ENCODE measurements at regions not wholly inside any gene's neighbourhood (a gene's known extent, or its start where the extent isn't known, plus 50 kb on each side); places are given as distances from the start of the nearest gene placed in this dataset.

DNA sequence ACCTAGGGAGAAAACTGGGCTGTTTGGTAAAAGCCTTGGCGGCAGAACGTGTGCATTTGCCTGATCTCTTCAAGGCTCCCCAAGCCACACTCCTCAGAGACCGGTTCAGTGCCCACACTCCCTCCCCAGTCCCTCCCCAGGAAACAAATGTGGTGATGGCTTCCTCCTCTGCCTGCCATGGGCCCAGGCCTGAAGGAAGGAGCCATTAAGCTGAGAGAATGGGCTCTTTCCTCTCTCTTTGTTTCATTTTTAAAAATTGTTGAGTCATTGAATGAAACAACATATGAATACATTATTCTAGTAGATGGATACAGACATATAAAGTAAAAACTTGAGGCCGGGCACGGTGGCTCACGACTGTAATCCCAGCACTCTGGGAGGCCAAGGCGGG lies 50.6 kb upstream of the YWHAQ start:
- Histone ChIP-seq H3K4me1 (ENCODE audit: control insufficient read depth, insufficient read depth, low read length) (no peaks in the 10 kb centered on the region), H3K9ac (ENCODE audit: low read depth, low read length) (no peak overlapping the region), H3K27me3 (ENCODE audit: control insufficient read depth, insufficient read depth, low read length) (no peaks in the 10 kb centered on the region), H3K4me3 (ENCODE audit: low read depth, low read length) (no peak overlapping the region), H3K36me3 (ENCODE audit: control insufficient read depth, insufficient read depth, low read length) (no peaks in the 10 kb centered on the region), H3K9me3 (ENCODE audit: control insufficient read depth, insufficient read depth, low read length) (no peaks in the 10 kb centered on the region)

DNA sequence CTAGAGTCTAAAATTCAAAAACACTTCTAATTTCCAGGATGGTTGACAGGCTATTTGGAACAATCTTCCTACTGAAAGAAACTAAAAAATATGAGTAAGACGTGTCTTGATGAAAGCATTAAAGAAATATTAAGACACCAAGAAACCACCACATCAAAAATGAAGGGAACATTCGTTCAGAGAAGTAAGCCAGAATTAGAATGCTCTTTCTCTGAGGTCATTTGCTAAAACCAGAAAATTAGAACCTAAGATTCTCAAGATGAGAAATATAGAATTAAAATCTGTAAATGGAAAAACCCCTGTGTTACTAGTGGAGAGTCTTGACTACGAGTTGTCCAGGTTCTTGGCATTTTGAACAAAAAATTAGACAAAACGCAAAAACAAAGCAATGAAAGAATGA lies 54.8 kb upstream of the YWHAQ start:
- H3K4me1 ChIP-seq (ENCODE audit: control insufficient read depth, insufficient read depth, low read length), result no peaks in the 10 kb centered on the region
- H3K36me3 ChIP-seq (ENCODE audit: control insufficient read depth, insufficient read depth, low read length), result no peaks in the 10 kb centered on the region

DNA sequence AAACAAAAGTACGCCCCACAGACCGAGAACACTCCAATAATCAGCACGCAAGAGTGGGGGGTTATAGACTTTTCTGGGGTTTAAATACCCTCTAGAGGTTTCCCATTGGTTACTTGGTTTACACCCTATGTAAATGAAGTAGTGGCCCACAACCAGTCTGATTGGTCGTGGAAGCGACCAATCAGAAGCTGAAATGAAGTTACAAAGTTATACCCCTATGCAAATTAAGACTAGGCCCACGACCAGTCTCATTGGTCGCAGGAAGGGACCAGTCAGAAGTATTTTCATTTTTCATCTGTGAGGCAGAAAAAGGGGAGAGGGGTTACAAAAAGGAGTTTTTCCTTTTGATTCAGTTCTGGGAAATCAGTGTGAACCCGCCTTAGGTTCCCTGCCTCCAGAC lies 55.3 kb upstream of the YWHAQ start:
- H3K27me3 ChIP-seq (ENCODE audit: control insufficient read depth, insufficient read depth, low read length), result no peaks in the 10 kb centered on the region
- H3K4me1 ChIP-seq (ENCODE audit: control insufficient read depth, insufficient read depth, low read length), result no peaks in the 10 kb centered on the region
- no peaks in the 10 kb centered on the region for H3K36me3 ChIP-seq (ENCODE audit: control insufficient read depth, insufficient read depth, low read length)

More for the DNA sequence above, 54.8 kb upstream of the YWHAQ start:
- Histone ChIP-seq H3K4me3 (ENCODE audit: low read depth, low read length) (no peak overlapping the region), H3K9ac (ENCODE audit: low read depth, low read length) (no peak overlapping the region), H3K27me3 (ENCODE audit: control insufficient read depth, insufficient read depth, low read length) (no peaks in the 10 kb centered on the region), H3K9me3 (ENCODE audit: control insufficient read depth, insufficient read depth, low read length) (no peaks in the 10 kb centered on the region)

DNA sequence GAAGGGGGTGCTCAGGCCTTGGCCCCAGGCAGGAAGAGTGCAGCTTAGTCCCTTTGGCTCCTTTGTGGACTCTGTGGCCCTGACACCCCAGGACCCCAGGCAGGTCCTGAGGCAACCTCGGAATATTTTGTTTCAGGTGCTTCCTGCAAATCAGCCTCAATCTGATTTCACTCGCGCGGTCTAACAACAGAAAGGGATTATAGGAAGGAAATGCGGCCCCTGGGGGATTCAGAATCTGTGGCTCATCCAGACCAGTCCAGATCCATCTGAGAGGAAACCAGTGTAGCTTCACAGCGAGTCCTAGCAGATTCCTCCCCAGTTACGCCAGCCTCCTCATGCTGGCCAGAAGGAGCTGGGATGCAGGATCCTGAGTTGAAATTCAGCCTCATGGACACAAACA lies 59.5 kb upstream of the YWHAQ start:
- Histone ChIP-seq H3K9me3 (ENCODE audit: control insufficient read depth, insufficient read depth, low read length) (no peaks in the 10 kb centered on the region), H3K36me3 (ENCODE audit: control insufficient read depth, insufficient read depth, low read length) (no peaks in the 10 kb centered on the region), H3K9ac (ENCODE audit: low read depth, low read length) (no peak overlapping the region), H3K27me3 (ENCODE audit: control insufficient read depth, insufficient read depth, low read length) (no peaks in the 10 kb centered on the region), H3K4me3 (ENCODE audit: low read depth, low read length) (no peak overlapping the region), H3K4me1 (ENCODE audit: control insufficient read depth, insufficient read depth, low read length) (peaks cover 5% of the 10 kb centered on the region)

More for the DNA sequence above, 55.3 kb upstream of the YWHAQ start:
- Histone ChIP-seq H3K9me3 (ENCODE audit: control insufficient read depth, insufficient read depth, low read length) (no peaks in the 10 kb centered on the region), H3K9ac (ENCODE audit: low read depth, low read length) (no peak overlapping the region), H3K4me3 (ENCODE audit: low read depth, low read length) (no peak overlapping the region)

DNA sequence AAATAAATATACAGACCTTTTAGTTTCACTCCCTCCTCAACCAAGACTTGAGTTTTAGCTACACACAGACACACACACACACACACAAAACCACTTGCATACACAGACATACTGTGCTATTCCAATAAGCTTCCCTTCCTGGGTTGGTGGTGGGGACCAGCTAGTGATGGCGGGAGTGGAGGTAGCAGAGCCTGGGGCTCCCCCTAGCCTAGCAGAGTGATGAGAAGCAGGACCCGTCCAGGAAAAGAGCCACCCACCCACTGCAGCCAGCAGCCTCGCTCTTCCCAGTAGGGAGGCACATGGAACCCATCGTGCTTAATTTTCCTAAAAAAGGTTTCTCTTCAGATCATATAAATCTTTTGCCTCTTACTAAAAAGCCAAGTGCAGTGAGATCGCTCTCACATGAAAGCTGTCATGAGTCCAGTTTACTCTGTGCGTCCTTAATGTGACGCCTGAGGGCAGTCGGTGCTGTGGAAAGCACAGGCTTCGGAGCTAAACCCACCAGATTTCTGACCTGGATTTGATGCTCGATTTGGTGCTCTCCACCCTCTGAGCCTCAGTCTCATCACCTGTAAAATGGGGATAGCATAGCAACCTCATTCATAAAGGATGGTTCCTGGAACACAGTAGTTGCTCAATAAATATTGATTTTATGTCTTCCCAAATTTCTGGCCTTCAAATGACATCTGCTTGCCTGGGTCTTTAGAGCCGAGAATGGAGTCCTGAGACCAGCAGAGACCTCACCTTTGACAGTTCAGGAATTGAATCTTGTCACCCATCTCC lies 60.1 kb upstream of the YWHAQ start:
- H3K9me3 ChIP-seq (ENCODE audit: control insufficient read depth, insufficient read depth, low read length), result no peaks in the 10 kb centered on the region
- no peak overlapping the region for H3K9ac ChIP-seq (ENCODE audit: low read depth, low read length)
- H3K4me1 ChIP-seq (ENCODE audit: control insufficient read depth, insufficient read depth, low read length), result peaks cover 5% of the 10 kb centered on the region
- no peak overlapping the region for H3K4me3 ChIP-seq (ENCODE audit: low read depth, low read length)
- H3K36me3 ChIP-seq (ENCODE audit: control insufficient read depth, insufficient read depth, low read length), result no peaks in the 10 kb centered on the region
- H3K27me3 ChIP-seq (ENCODE audit: control insufficient read depth, insufficient read depth, low read length), result no peaks in the 10 kb centered on the region

DNA sequence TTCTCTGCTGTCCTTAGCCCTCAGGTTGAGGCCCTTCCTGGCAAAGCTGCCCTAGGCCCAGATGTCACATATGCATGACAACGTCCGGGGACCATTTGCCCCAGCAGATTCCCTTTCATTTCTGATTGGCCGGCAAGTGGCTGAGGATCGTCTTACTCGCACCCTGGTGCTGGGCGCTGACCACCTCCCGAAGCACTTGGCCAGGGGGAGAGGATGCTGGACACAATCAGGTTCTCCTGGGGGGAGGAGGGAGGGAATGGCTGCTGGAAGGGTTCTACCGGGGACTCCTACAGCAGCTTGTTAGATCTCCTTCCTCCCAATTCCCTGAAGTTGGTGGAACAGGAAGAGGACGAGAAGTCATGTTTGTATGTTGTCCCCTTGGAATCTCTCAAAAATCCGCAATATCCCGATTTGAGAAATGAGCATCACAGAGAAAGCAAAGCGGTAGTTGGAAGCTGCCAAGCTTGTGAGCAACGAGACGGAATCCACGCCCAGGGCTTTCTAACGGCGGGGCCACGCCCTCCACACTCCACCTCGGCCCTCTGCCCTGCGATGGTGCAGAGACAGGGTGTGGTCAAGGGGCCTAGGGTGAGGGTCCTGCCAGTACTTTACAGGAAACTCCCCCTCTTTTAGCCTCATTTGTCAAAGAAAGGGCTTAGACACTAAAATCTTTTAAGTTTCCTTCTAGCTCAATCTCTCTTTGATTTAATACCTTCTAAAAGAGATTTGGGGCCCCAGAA lies 61.8 kb upstream of the YWHAQ start:
- peaks cover 5% of the 10 kb centered on the region for H3K4me1 ChIP-seq (ENCODE audit: control insufficient read depth, insufficient read depth, low read length)
- no peaks in the 10 kb centered on the region for H3K36me3 ChIP-seq (ENCODE audit: control insufficient read depth, insufficient read depth, low read length)
- no peaks in the 10 kb centered on the region for H3K27me3 ChIP-seq (ENCODE audit: control insufficient read depth, insufficient read depth, low read length)
- H3K9me3 ChIP-seq (ENCODE audit: control insufficient read depth, insufficient read depth, low read length), result no peaks in the 10 kb centered on the region
- no peak overlapping the region for H3K4me3 ChIP-seq (ENCODE audit: low read depth, low read length)
- no peak overlapping the region for H3K9ac ChIP-seq (ENCODE audit: low read depth, low read length)

DNA sequence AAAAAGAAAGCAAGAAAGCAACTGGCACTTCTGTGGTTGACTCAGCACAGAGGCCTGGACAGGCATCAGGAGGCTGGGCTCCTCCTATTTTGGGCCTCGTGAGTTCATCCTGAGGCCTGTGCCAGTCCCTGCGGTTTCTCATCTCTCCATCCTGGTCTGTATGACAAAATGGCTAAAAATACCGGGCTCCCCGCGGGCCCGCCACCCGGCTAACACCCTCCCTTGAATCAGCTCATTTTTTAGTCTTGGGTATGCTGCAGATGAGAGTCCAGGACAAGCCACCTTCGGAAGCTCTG lies 62.3 kb upstream of the YWHAQ start:
- H3K27me3 ChIP-seq (ENCODE audit: control insufficient read depth, insufficient read depth, low read length), result no peaks in the 10 kb centered on the region
- H3K9me3 ChIP-seq (ENCODE audit: control insufficient read depth, insufficient read depth, low read length), result no peaks in the 10 kb centered on the region
- no peaks in the 10 kb centered on the region for H3K36me3 ChIP-seq (ENCODE audit: control insufficient read depth, insufficient read depth, low read length)
- H3K4me1 ChIP-seq (ENCODE audit: control insufficient read depth, insufficient read depth, low read length), result peaks cover 5% of the 10 kb centered on the region
- H3K9ac ChIP-seq (ENCODE audit: low read depth, low read length), result no peak overlapping the region
- H3K4me3 ChIP-seq (ENCODE audit: low read depth, low read length), result no peak overlapping the region

DNA sequence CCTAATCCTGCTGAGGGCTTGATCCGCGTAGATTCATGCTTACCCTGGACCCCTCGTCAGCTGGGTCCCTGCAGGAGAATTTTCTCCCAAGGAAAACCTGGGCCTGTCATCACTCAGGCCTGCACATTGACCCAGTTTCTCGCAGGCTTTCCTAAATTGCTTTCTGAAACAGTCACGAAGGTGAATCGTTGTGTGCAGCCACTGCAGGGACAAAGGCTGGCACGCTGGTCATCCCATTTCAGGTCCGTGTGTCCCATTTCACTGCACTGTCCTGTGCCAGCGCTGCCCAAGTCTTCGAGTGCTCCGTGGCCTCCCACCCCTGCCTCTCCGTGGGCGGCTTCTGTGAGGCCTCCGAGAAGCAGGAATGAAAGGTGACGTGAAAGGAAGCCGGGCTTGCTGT lies 62.8 kb upstream of the YWHAQ start:
- Histone ChIP-seq H3K9me3 (ENCODE audit: control insufficient read depth, insufficient read depth, low read length) (no peaks in the 10 kb centered on the region), H3K4me3 (ENCODE audit: low read depth, low read length) (no peak overlapping the region)

DNA sequence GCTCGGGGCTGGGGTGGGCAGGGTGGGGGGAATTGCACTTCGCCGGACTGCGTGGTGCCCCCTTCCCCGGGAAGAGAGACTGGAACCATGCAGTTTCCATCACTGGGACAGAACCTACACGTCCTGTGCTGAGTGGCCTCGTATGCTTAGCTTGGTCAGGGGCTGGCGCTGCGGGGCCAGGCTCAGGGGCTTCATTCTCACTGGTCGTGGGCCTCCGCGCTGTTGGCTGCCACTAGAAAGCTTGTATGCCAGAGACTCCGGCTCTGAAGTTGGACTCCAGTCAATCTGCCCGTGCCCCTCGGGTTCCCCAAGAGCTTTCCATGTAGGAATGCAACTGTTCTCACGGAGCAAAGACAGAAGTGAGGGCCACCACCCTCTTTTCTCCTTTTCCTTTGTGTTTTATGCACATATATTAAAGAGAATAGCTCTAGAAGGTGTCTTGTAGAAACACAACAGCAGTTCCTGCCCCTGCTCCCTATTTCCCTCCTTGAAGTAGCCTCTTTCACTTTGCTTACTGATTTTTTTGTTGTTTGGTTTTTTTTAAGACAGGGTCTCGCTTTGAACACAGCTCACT lies 64.0 kb upstream of the YWHAQ start:
- no peak overlapping the region for H3K9ac ChIP-seq (ENCODE audit: low read depth, low read length)

More for the DNA sequence above, 62.8 kb upstream of the YWHAQ start:
- Histone ChIP-seq H3K9ac (ENCODE audit: low read depth, low read length) (no peak overlapping the region), H3K36me3 (ENCODE audit: control insufficient read depth, insufficient read depth, low read length) (no peaks in the 10 kb centered on the region), H3K4me1 (ENCODE audit: control insufficient read depth, insufficient read depth, low read length) (peaks cover 5% of the 10 kb centered on the region), H3K27me3 (ENCODE audit: control insufficient read depth, insufficient read depth, low read length) (no peaks in the 10 kb centered on the region)

DNA sequence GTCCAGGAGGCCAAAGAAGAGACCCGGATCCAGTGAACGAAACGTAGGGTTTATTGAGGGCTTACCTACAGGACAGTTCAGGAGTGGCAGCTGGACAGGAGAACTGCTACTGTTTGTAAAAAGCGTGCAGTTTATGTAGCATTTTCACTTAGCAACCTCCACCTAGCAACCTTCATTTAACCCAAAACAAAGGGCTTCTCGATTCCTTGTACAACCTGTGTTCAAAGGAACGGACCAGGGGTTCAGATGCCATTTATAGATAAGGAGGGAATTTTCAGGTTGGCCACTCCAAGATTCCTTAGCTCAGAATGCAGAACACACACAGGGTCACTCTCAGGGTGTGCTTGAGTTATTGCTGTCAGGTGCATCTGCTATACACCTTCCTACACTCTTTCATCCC lies 65.1 kb upstream of the YWHAQ start:
- Histone ChIP-seq H3K9ac (ENCODE audit: low read depth, low read length) (no peak overlapping the region), H3K9me3 (ENCODE audit: control insufficient read depth, insufficient read depth, low read length) (no peaks in the 10 kb centered on the region), H3K27me3 (ENCODE audit: control insufficient read depth, insufficient read depth, low read length) (no peaks in the 10 kb centered on the region), H3K36me3 (ENCODE audit: control insufficient read depth, insufficient read depth, low read length) (no peaks in the 10 kb centered on the region), H3K4me3 (ENCODE audit: low read depth, low read length) (no peak overlapping the region), H3K4me1 (ENCODE audit: control insufficient read depth, insufficient read depth, low read length) (peaks cover 5% of the 10 kb centered on the region)

More for the DNA sequence above, 64.0 kb upstream of the YWHAQ start:
- H3K9me3 ChIP-seq (ENCODE audit: control insufficient read depth, insufficient read depth, low read length), result no peaks in the 10 kb centered on the region
- H3K4me1 ChIP-seq (ENCODE audit: control insufficient read depth, insufficient read depth, low read length), result peaks cover 5% of the 10 kb centered on the region
- no peaks in the 10 kb centered on the region for H3K36me3 ChIP-seq (ENCODE audit: control insufficient read depth, insufficient read depth, low read length)
- no peaks in the 10 kb centered on the region for H3K27me3 ChIP-seq (ENCODE audit: control insufficient read depth, insufficient read depth, low read length)
- no peak overlapping the region for H3K4me3 ChIP-seq (ENCODE audit: low read depth, low read length)

DNA sequence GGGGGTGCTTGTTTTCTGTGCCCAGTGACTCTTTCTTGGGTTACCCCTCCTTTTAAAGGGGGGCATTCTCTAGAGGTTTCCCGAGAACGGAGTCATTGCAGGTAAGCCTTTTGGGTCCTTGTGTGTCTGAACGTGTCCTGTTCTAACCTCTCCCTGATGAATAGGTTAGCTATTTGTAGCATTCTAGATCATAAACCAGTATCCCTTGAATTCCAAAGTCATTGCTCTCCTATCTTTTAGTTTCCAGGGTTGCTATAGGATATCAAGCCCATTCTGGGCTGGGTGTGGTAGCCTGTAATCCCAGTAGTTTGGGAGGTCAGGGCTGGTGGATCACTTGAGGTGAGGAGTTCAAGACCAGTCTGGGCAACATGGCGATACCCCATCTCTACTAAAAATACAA lies 65.9 kb upstream of the YWHAQ start:
- H3K27me3 ChIP-seq (ENCODE audit: control insufficient read depth, insufficient read depth, low read length), result no peaks in the 10 kb centered on the region
- no peak overlapping the region for H3K4me3 ChIP-seq (ENCODE audit: low read depth, low read length)
- H3K9ac ChIP-seq (ENCODE audit: low read depth, low read length), result no peak overlapping the region
- H3K4me1 ChIP-seq (ENCODE audit: control insufficient read depth, insufficient read depth, low read length), result peaks cover 5% of the 10 kb centered on the region
- H3K36me3 ChIP-seq (ENCODE audit: control insufficient read depth, insufficient read depth, low read length), result no peaks in the 10 kb centered on the region
- H3K9me3 ChIP-seq (ENCODE audit: control insufficient read depth, insufficient read depth, low read length), result no peaks in the 10 kb centered on the region

DNA sequence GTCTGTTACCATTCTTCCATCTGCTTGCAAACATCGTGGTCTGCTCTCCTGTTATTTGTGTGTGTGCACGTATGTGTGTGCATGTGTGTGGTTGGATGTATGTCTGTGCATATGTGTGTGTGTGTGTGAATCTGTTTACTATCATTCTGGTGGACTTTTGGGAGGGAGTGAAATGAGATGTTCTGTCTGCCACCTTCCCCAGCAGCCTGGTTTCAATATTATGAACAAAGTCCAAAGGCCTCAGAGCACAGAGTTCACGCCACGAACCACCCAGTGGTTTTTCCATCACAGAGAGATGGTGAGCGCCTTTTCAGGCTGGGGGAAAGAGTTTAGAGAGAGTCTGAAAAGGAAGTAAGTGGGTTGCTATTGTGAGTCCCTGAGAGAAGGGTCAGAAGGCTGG lies 67.1 kb upstream of the YWHAQ start:
- Histone ChIP-seq H3K9ac (ENCODE audit: low read depth, low read length) (no peak overlapping the region), H3K9me3 (ENCODE audit: control insufficient read depth, insufficient read depth, low read length) (no peaks in the 10 kb centered on the region), H3K36me3 (ENCODE audit: control insufficient read depth, insufficient read depth, low read length) (no peaks in the 10 kb centered on the region), H3K4me3 (ENCODE audit: low read depth, low read length) (no peak overlapping the region), H3K4me1 (ENCODE audit: control insufficient read depth, insufficient read depth, low read length) (no peaks in the 10 kb centered on the region), H3K27me3 (ENCODE audit: control insufficient read depth, insufficient read depth, low read length) (no peaks in the 10 kb centered on the region)

Data from iPS-15b (cell line).